H9 (cell line): ENCODE measurements at regions not wholly inside any gene's neighbourhood (a gene's known extent, or its start where the extent isn't known, plus 50 kb on each side); places are given as distances from the start of the nearest gene placed in this dataset.

Experiments
- DNase-seq: peaks from one replicate; pipeline ENCODE4 v3.0.0-alpha.2; 2017
- H2AFZ ChIP-seq: one replicate; pipeline ENCODE4 v1.6.1; 2013; ENCODE audit warnings: mild to moderate bottlenecking, low read length, control low read depth, moderate library complexity
- H2AK5ac ChIP-seq: 2 replicates; pipeline ENCODE4 v1.6.1; 2013; ENCODE audit warnings: low read length, control low read depth, mixed read lengths; ENCODE audit not compliant: insufficient read length
- H2BK120ac ChIP-seq: one replicate; pipeline ENCODE4 v1.6.1; 2013; ENCODE audit warnings: low read depth, mild to moderate bottlenecking, low read length, control low read depth, inconsistent platforms; ENCODE audit not compliant: poor library complexity, severe bottlenecking
- H2BK12ac ChIP-seq: 2 replicates; pipeline ENCODE4 v1.6.1; 2013; ENCODE audit warnings: low read length, control low read depth, mixed read lengths, low read depth; ENCODE audit not compliant: insufficient read length
- H2BK15ac ChIP-seq: 2 replicates; pipeline ENCODE4 v1.6.1; 2013; ENCODE audit warnings: low read depth, low read length, control low read depth
- H2BK20ac ChIP-seq: one replicate; pipeline ENCODE4 v1.6.1; 2013; ENCODE audit warnings: low read depth, mild to moderate bottlenecking, low read length, control low read depth, inconsistent platforms; ENCODE audit not compliant: poor library complexity, severe bottlenecking
- H2BK5ac ChIP-seq: 2 replicates; pipeline ENCODE4 v1.6.1; 2013; ENCODE audit warnings: low read length, control low read depth, mixed read lengths; ENCODE audit not compliant: insufficient read length
- H3K14ac ChIP-seq: 2 replicates; pipeline ENCODE4 v1.6.1; 2013; ENCODE audit warnings: low read length, control low read depth; ENCODE audit not compliant: insufficient read depth
- H3K18ac ChIP-seq: 2 replicates; pipeline ENCODE4 v1.6.1; 2013; ENCODE audit warnings: low read depth, mild to moderate bottlenecking, mixed read lengths, low read length, control low read depth; ENCODE audit not compliant: insufficient read length
- H3K23ac ChIP-seq: 2 replicates; pipeline ENCODE4 v1.6.1; 2013; ENCODE audit warnings: low read length, control low read depth, mixed read lengths, low read depth; ENCODE audit not compliant: insufficient read length
- H3K23me2 ChIP-seq: 2 replicates; pipeline ENCODE4 v1.6.1; 2013; ENCODE audit warnings: low read depth, mild to moderate bottlenecking, mixed read lengths, low read length, control low read depth; ENCODE audit not compliant: insufficient read length, poor library complexity, severe bottlenecking
- H3K27ac ChIP-seq: 2 replicates; pipeline ENCODE4 v1.5.1; 2013; ENCODE audit warnings: low read length, control low read depth, mixed read lengths, low read depth; ENCODE audit not compliant: insufficient read length
- H3K27me3 ChIP-seq: 2 replicates; pipeline ENCODE4 v1.6.1; 2013; ENCODE audit warnings: low read length, control low read depth, inconsistent platforms; ENCODE audit not compliant: insufficient read depth
- H3K4ac ChIP-seq: 2 replicates; pipeline ENCODE4 v1.6.1; 2013; ENCODE audit warnings: low read depth, mild to moderate bottlenecking, control low read depth, inconsistent platforms, low read length, moderate library complexity
- H3K4me1 ChIP-seq: 2 replicates; pipeline ENCODE4 v1.6.1; 2013; ENCODE audit warnings: low read length, control low read depth, inconsistent platforms; ENCODE audit not compliant: insufficient read depth
- H3K4me2 ChIP-seq: 2 replicates; pipeline ENCODE4 v1.6.1; 2013; ENCODE audit warnings: low read length, control low read depth, mixed read lengths; ENCODE audit not compliant: insufficient read length, insufficient read depth
- H3K56ac ChIP-seq: 2 replicates; pipeline ENCODE4 v1.6.1; 2013; ENCODE audit warnings: low read depth, mild to moderate bottlenecking, mixed read lengths, low read length, control low read depth; ENCODE audit not compliant: insufficient read length
- H3K79me1 ChIP-seq: 2 replicates; pipeline ENCODE4 v1.6.1; 2013; ENCODE audit warnings: low read depth, mild to moderate bottlenecking, moderate library complexity, low read length, control low read depth, inconsistent platforms; ENCODE audit not compliant: insufficient read depth, poor library complexity, severe bottlenecking
- H3K79me2 ChIP-seq: 2 replicates; pipeline ENCODE4 v1.6.1; 2013; ENCODE audit warnings: low read length, control low read depth, inconsistent platforms; ENCODE audit not compliant: insufficient read depth
- H3K9ac ChIP-seq: 2 replicates; pipeline ENCODE4 v1.6.1; 2013; ENCODE audit warnings: low read length, control low read depth, mixed read lengths; ENCODE audit not compliant: insufficient read length; ENCODE audit errors: extremely low read depth
- H3K9me3 ChIP-seq: one replicate; pipeline ENCODE4 v1.6.1; 2013; ENCODE audit warnings: low read depth, low read length, inconsistent platforms; ENCODE audit not compliant: control insufficient read depth
- H3T11ph ChIP-seq: one replicate; pipeline ENCODE4 v1.6.1; 2013; ENCODE audit warnings: mild to moderate bottlenecking, low read length, control low read depth, inconsistent platforms
- H4K20me1 ChIP-seq: one replicate; pipeline ENCODE4 v1.6.1; 2013; ENCODE audit not compliant: control insufficient read depth, insufficient read length, insufficient read depth
- H4K5ac ChIP-seq: 2 replicates; pipeline ENCODE4 v1.6.1; 2013; ENCODE audit warnings: low read depth, mild to moderate bottlenecking, mixed read lengths, low read length, control low read depth; ENCODE audit not compliant: insufficient read length
- H4K8ac ChIP-seq: replicated peaks from 2 replicates; pipeline ENCODE4 v1.6.1; 2013; ENCODE audit warnings: low read length, control low read depth, mixed read lengths, low read depth; ENCODE audit not compliant: insufficient read length
- H4K91ac ChIP-seq: 2 replicates; pipeline ENCODE4 v1.6.1; 2013; ENCODE audit warnings: low read depth, mild to moderate bottlenecking, moderate library complexity, mixed read lengths, low read length, control low read depth; ENCODE audit not compliant: insufficient read length
- H3K27ac Mint-ChIP-seq, 3 experiments: 2 replicates in 2 of 3; 3 replicates in 1 of 3; pipeline ENCODE4 v1.8.0; 2020 to 2021; ENCODE audit warnings: mixed read lengths in 3 of 3, mild to moderate bottlenecking in 1 of 3, moderate library complexity in 1 of 3
- H3K27me3 Mint-ChIP-seq: 2 replicates; pipeline ENCODE4 v1.8.0; 2021; ENCODE audit warnings: low read depth, mild to moderate bottlenecking, moderate library complexity, mixed read lengths
- H3K36me3 Mint-ChIP-seq, 3 experiments: 2 replicates in 2 of 3; 3 replicates in 1 of 3; pipeline ENCODE4 v1.8.0; 2020 to 2021; ENCODE audit warnings: low read depth in 3 of 3, mixed read lengths in 3 of 3; ENCODE audit not compliant: insufficient read depth in 1 of 3
- H3K4me1 Mint-ChIP-seq, 2 experiments: 2 replicates each; pipeline ENCODE4 v1.8.0; 2020; ENCODE audit warnings: mixed read lengths in 2 of 2
- H3K4me3 Mint-ChIP-seq, 2 experiments: 2 replicates in 1 of 2; 3 replicates in 1 of 2; pipeline ENCODE4 v1.8.0; 2020 to 2021; ENCODE audit warnings: mild to moderate bottlenecking in 2 of 2, mixed read lengths in 2 of 2, moderate library complexity in 1 of 2
- H3K9me3 Mint-ChIP-seq, 2 experiments: 2 replicates in 1 of 2; 3 replicates in 1 of 2; pipeline ENCODE4 v1.8.0; 2020; ENCODE audit warnings: mild to moderate bottlenecking in 2 of 2, mixed read lengths in 2 of 2, moderate library complexity in 1 of 2
- WGBS: extraction: QIAGEN DNeasy Blood & Tissue Kit; methylation state at CpG from one replicate; pipeline ENCODE4 v1.1.7; 2013; ENCODE audit warnings: missing lambda C conversion rate, low lambda C conversion rate, mixed read lengths; ENCODE audit not compliant: insufficient read length; ENCODE audit errors: extremely low coverage; 5-methylcytosine and 5-hydroxymethylcytosine counted together
- TF ChIP-seq, protein P1 (sequence below): fragments of 200-600 bp; sonication (generic); conservative IDR thresholded peaks from 3 replicates; pipeline ENCODE4 v1.8.0; 2021; ENCODE audit warnings: antibody characterized with exemption, mild to moderate bottlenecking

DNA sequence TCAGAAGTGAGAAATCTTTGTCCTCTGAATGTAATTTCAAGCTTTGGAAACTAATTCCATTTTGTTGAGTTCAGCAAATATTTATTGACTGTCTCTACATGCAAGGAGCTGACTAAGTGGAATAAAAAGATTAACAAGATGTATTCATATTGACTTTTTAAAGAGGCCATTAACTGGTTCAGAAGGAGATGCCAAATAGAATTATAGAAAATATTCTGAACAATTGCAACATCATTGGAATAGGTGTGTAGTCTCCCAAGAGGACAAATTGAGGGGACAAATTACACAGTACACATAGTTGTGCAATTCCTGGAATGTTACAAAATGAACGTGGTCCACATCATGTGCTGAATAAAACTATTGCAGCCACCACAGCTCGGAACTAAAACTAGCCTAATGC lies 224.2 kb downstream of the NPR3 start:
- H2BK12ac ChIP-seq, result no peak overlapping the region
- H3K4me1 ChIP-seq, result no peaks in the 10 kb centered on the region
- no peak for DNase-seq
- H3K23ac ChIP-seq, result no peak overlapping the region
- no peak overlapping the region for H2AFZ ChIP-seq
- H3K27me3 ChIP-seq, result no peaks in the 10 kb centered on the region
- H3K23me2 ChIP-seq, result no peaks in the 10 kb centered on the region
- H2BK15ac ChIP-seq, result no peak overlapping the region
- no peak overlapping the region for H3K27ac Mint-ChIP-seq
- H3K9me3 Mint-ChIP-seq, result peaks cover 0 to 5% of the 10 kb centered on the region in 2 experiments; a peak in 2 of 5 replicates
- H2BK120ac ChIP-seq, result no peak overlapping the region
- no peak overlapping the region for H3K4me2 ChIP-seq
- H4K5ac ChIP-seq, result no peak overlapping the region
- H3K9ac ChIP-seq, result no peak overlapping the region
- no peak overlapping the region for H3K14ac ChIP-seq
- H3K9me3 ChIP-seq, result no peaks in the 10 kb centered on the region
- no peak overlapping the region for H3K27ac ChIP-seq
- no peaks in the 10 kb centered on the region for H3K79me2 ChIP-seq
- H2BK5ac ChIP-seq, result no peak overlapping the region
- no peak overlapping the region for H3K18ac ChIP-seq
- no peaks in the 10 kb centered on the region for H3K36me3 Mint-ChIP-seq
- no peak overlapping the region for H2BK20ac ChIP-seq
- WGBS, result no CpG with 5 or more reads among the region's 2 CpGs
- H3K4me1 Mint-ChIP-seq, result no peaks in the 10 kb centered on the region
- no peak overlapping the region for H3K56ac ChIP-seq
- H3K79me1 ChIP-seq, result no peaks in the 10 kb centered on the region
- no peak overlapping the region for H3K4ac ChIP-seq
- H2AK5ac ChIP-seq, result no peak overlapping the region
- H4K91ac ChIP-seq, result no peak overlapping the region
- H4K8ac ChIP-seq, result no peak overlapping the region
- no peaks in the 10 kb centered on the region for H4K20me1 ChIP-seq
- H3T11ph ChIP-seq, result no peak overlapping the region
- H3K27me3 Mint-ChIP-seq, result no peaks in the 10 kb centered on the region; the same call in 1 of the 2 replicates
- no peak overlapping the region for H3K4me3 Mint-ChIP-seq
- TF ChIP-seq, protein P1, sequence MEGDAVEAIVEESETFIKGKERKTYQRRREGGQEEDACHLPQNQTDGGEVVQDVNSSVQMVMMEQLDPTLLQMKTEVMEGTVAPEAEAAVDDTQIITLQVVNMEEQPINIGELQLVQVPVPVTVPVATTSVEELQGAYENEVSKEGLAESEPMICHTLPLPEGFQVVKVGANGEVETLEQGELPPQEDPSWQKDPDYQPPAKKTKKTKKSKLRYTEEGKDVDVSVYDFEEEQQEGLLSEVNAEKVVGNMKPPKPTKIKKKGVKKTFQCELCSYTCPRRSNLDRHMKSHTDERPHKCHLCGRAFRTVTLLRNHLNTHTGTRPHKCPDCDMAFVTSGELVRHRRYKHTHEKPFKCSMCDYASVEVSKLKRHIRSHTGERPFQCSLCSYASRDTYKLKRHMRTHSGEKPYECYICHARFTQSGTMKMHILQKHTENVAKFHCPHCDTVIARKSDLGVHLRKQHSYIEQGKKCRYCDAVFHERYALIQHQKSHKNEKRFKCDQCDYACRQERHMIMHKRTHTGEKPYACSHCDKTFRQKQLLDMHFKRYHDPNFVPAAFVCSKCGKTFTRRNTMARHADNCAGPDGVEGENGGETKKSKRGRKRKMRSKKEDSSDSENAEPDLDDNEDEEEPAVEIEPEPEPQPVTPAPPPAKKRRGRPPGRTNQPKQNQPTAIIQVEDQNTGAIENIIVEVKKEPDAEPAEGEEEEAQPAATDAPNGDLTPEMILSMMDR, result no peak
